ENCODE measurements at regions not wholly inside any gene's neighbourhood (a gene's known extent, or its start where the extent isn't known, plus 50 kb on each side); places are given as distances from the start of the nearest gene placed in this dataset.

DNA sequence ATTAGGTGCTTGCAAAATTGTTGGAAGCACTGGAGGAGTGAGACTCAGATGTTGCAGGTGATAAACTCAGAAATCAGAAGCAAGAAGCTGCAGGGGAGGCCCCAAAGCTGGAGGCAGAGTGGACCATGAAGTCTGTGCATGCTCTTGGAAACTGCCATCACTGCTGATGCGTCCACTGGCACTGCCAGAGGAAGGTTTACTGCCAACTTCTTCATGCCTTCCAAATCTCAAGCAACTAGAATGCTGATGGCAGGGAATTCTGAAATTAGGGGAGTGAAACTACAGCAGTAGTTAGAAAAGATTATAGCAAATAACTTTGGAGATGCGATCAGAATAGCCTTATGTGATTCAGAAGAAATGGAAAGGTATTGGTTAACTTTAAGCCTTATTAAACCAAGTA is 277.1 kb upstream of the SDK2 start:
- Histone ChIP-seq H3K4me1 (ENCODE audit: control insufficient read depth in 5 of 5, insufficient read depth in 5 of 5, low read length in 5 of 5) (no peaks in the 10 kb centered on the region), H3K4me3 (no peak overlapping the region), H3K27me3 (ENCODE audit: control insufficient read depth in 3 of 3, insufficient read depth in 3 of 3, low read length in 2 of 3) (peaks cover 0 to 2% (median 0%) of the 10 kb centered on the region in 3 donors), H3K9me3 (ENCODE audit: control insufficient read depth in 4 of 4, insufficient read depth in 3 of 4, low read length in 3 of 4) (no peaks in the 10 kb centered on the region), H3K9ac (ENCODE audit: insufficient read depth in 1 of 2, low read length in 2 of 2) (no peak overlapping the region), H3K36me3 (ENCODE audit: control insufficient read depth in 4 of 4, insufficient read depth in 4 of 4, low read length in 4 of 4) (no peaks in the 10 kb centered on the region), H3K27ac (ENCODE audit: low read depth in 1 of 2, low read length in 1 of 2) (no peak overlapping the region)
- ATAC-seq (ENCODE audit: insufficient read depth, low FRiP score), result no peak
- WGBS, 2 donors, result 90 to 92% methylated on average over 2 of the region's 2 CpGs
- no peak for DNase-seq
- TF ChIP-seq, protein P1, sequence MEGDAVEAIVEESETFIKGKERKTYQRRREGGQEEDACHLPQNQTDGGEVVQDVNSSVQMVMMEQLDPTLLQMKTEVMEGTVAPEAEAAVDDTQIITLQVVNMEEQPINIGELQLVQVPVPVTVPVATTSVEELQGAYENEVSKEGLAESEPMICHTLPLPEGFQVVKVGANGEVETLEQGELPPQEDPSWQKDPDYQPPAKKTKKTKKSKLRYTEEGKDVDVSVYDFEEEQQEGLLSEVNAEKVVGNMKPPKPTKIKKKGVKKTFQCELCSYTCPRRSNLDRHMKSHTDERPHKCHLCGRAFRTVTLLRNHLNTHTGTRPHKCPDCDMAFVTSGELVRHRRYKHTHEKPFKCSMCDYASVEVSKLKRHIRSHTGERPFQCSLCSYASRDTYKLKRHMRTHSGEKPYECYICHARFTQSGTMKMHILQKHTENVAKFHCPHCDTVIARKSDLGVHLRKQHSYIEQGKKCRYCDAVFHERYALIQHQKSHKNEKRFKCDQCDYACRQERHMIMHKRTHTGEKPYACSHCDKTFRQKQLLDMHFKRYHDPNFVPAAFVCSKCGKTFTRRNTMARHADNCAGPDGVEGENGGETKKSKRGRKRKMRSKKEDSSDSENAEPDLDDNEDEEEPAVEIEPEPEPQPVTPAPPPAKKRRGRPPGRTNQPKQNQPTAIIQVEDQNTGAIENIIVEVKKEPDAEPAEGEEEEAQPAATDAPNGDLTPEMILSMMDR (IDR thresholded peaks at IDR 0.05; ENCODE audit: control extremely low read depth, extremely low read depth), result no peak

DNA sequence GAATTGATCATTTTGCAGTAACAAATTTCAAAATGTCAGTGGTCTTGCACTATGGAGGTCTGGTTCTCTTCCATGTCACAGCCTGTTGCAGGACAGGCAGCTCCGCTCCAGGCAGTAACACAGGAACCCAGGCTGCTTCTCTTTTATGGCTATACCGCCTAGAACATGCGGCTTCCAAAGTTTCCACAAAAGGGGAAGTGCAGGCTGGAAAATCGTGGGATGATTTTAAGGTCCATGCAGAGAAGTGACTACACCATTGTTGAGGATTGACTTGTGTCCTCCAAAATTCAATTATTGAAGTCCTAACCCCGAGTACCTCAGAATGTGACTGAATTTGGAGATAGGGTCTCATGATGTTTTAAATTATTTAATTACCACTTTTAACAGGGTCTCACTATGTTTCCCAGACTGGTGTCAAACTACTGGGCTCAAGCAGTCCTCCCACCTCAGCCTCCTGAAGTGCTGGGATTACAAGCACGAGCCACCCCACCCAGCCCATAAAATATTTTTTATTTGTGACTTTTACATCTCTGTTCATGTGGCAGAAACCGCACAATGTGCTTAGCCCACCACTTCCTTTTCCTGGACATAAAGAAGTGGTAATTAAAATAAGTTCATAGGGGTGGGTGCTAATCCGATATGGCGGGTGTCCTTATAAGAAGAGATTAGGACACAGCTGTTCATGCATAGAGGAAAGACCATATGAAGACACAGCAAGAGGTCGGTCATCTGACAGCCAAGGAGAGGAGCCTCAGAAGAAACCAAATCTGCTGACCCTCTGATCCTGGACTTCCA is 279.2 kb upstream of the RPL38 start:
- Histone ChIP-seq H3K9me3 (ENCODE audit: control insufficient read depth in 4 of 4, insufficient read depth in 3 of 4, low read length in 3 of 4) (peaks cover 0 to 7% (median 0%) of the 10 kb centered on the region in 4 donors), H3K4me1 (ENCODE audit: control insufficient read depth in 5 of 5, insufficient read depth in 5 of 5, low read length in 5 of 5) (no peaks in the 10 kb centered on the region), H3K27me3 (ENCODE audit: control insufficient read depth in 3 of 3, insufficient read depth in 3 of 3, low read length in 2 of 3) (peaks cover 0 to 2% (median 2%) of the 10 kb centered on the region in 3 donors), H3K9ac (ENCODE audit: insufficient read depth in 1 of 2, low read length in 2 of 2) (no peak overlapping the region), H3K4me3 (no peak overlapping the region), H3K36me3 (ENCODE audit: control insufficient read depth in 4 of 4, insufficient read depth in 4 of 4, low read length in 4 of 4) (no peaks in the 10 kb centered on the region), H3K27ac (ENCODE audit: low read depth in 1 of 2, low read length in 1 of 2) (no peak overlapping the region)
- DNase-seq (no peak), ATAC-seq (ENCODE audit: insufficient read depth, low FRiP score) (no peak)
- WGBS, 2 donors, result 60 to 76% methylated on average over 10 of the region's 10 CpGs
- TF ChIP-seq, protein P1 (IDR thresholded peaks at IDR 0.05; ENCODE audit: control extremely low read depth, extremely low read depth), result no peak

DNA sequence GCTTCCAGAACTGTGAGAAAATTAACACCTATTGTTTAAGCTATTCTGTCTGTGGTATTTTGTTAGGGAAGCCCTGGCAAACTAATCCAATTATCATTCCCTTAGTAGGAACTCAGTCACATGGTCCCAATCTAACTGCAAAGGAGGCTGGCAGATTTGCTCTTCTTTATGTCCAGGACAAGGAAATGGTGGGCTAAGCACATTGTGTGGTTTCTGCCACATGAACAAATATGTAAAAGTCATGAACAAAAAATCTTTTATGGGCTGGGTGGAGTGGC is 278.6 kb upstream of the RPL38 start:
- no peak overlapping the region for H3K27ac ChIP-seq (ENCODE audit: low read depth in 1 of 2, low read length in 1 of 2)
- H3K9ac ChIP-seq (ENCODE audit: insufficient read depth in 1 of 2, low read length in 2 of 2), result no peak overlapping the region
- no peaks in the 10 kb centered on the region for H3K36me3 ChIP-seq (ENCODE audit: control insufficient read depth in 4 of 4, insufficient read depth in 4 of 4, low read length in 4 of 4)
- H3K9me3 ChIP-seq (ENCODE audit: control insufficient read depth in 4 of 4, insufficient read depth in 3 of 4, low read length in 3 of 4), result peaks cover 0 to 7% (median 0%) of the 10 kb centered on the region in 4 donors
- TF ChIP-seq, protein P1 (IDR thresholded peaks at IDR 0.05; ENCODE audit: control extremely low read depth, extremely low read depth), result no peak
- no peaks in the 10 kb centered on the region for H3K4me1 ChIP-seq (ENCODE audit: control insufficient read depth in 5 of 5, insufficient read depth in 5 of 5, low read length in 5 of 5)
- H3K4me3 ChIP-seq, result no peak overlapping the region
- no peak for DNase-seq
- ATAC-seq (ENCODE audit: insufficient read depth, low FRiP score), result no peak
- peaks cover 0 to 2% (median 2%) of the 10 kb centered on the region in 3 donors for H3K27me3 ChIP-seq (ENCODE audit: control insufficient read depth in 3 of 3, insufficient read depth in 3 of 3, low read length in 2 of 3)

Data from lung (tissue), 11 donors.